Fibroblast of pulmonary artery (primary cell): ENCODE measurements at regions not wholly inside any gene's neighbourhood (a gene's known extent, or its start where the extent isn't known, plus 50 kb on each side); places are given as distances from the start of the nearest gene placed in this dataset.

ENCODE experiments used
- DNase-seq: peaks from one replicate; pipeline ENCODE4 v3.0.0-alpha.2; 2010; ENCODE audit warnings: low read depth
- H3K4me3 ChIP-seq: replicated peaks from 2 replicates; pipeline ENCODE4 v1.5.1; 2011; ENCODE audit warnings: low read depth, mild to moderate bottlenecking, control low read depth, low read length, moderate library complexity
- CTCF ChIP-seq: IDR thresholded peaks from 2 replicates; pipeline ENCODE4 v1.5.1; 2011; ENCODE audit warnings: mild to moderate bottlenecking, control low read depth, low read length, inconsistent platforms; ENCODE audit errors: missing control alignments

DNA sequence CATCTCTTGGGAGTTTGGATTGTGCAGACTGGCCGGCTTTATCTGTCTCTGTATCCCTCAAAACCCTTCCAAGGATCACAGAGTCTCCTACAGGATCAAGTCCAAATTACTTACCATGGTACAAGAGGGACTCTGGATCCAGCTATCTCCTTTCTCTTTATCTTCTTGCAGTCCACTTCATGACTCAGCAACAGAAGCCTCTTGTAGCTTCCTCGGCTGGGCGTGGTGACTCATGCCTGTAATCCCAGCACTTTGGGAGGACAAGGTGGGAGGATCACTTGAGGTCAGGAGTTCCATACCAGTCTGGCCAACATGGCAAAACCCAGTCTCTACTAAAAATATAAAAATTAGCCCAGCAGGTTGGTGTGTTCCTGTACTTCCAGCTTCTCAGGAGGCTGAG lies 189.7 kb downstream of the BCAT1 start:
- no peak overlapping the region for H3K4me3 ChIP-seq
- peak; percentile 49 for DNase-seq
- no peak for TF ChIP-seq CTCF

- DNase-seq = no peak
- TF ChIP-seq CTCF = no peak
These were observed 192.3 kb downstream of the BCAT1 start for GRCh38 chr12:24756479-24757024.

DNA sequence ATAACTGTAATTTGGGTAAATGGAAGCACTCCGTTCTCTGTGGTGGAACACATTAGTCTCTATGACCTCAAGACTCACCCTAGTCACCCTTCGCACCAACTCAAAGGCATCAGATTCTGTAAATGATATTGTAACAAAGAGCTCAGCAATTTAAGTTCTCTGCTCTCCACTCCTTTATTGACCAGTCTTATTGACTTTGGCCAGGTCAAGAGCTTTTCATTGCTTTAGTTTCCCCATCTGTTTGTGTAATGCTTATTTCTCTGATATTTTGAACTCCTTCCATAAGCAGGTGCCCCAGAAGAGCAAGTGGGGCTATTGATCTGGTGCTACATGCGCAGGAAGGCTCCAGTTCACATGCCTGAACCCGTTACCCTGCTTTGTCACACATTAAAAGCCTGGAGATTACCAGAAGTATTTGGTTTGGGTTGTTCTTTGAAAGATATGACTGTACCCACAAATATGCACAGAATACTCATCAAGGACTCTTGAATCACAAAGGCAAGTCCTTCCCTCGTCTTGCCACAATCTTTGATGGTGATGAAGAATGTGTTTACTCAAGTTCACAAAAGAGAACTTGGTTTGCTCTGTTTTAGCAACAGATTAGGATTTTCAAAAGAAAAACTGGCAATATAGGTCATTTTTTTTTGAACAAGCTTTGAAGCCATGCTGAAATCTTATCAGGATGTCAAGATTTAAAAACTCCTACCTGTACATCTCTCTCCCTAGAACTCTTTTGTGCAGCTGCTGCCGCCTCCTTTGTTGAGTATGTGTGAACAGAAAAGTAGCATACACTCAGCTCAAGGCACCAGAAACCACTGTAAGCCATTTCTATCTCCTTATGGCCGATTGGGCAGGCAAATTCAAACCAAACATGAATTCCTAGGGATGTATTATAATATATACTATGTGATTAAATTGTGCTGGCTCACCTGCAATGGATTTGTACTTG lies 193.9 kb downstream of the BCAT1 start:
- TF ChIP-seq CTCF = no peak
- peak; percentile 65 for DNase-seq
- H3K4me3 ChIP-seq = no peak overlapping the region

More at GRCh38 chr12:24756479-24757024, 192.3 kb downstream of the BCAT1 start:
- no peak overlapping the region for H3K4me3 ChIP-seq

GRCh38 chr12:24752763-24753462 lies 196.0 kb downstream of the BCAT1 start:
- H3K4me3 ChIP-seq = no peak overlapping the region
- no peak for DNase-seq
- no peak for TF ChIP-seq CTCF

GRCh38 chr12:24751181-24751580 lies 197.7 kb downstream of the BCAT1 start:
- DNase-seq = no peak
- no peak for TF ChIP-seq CTCF
- no peak overlapping the region for H3K4me3 ChIP-seq

- TF ChIP-seq CTCF = no peak
- H3K4me3 ChIP-seq = no peak overlapping the region
- no peak for DNase-seq
These were observed 198.6 kb downstream of the BCAT1 start for GRCh38 chr12:24750263-24750662.
